ENCODE measurements at regions not wholly inside any gene's neighbourhood (a gene's known extent, or its start where the extent isn't known, plus 50 kb on each side); places are given as distances from the start of the nearest gene placed in this dataset.

GRCh38 chr16:25487888-25488287 is 203.9 kb upstream of the HS3ST4 start:
- TF ChIP-seq CTCF (IDR thresholded peaks at IDR 0.05) (no peak), POLR2A (IDR thresholded peaks at IDR 0.05) (no peak)

Data from right lobe of liver (tissue), 4 donors.